Endodermal cell (in vitro differentiated cells): ENCODE measurements at regions not wholly inside any gene's neighbourhood (a gene's known extent, or its start where the extent isn't known, plus 50 kb on each side); places are given as distances from the start of the nearest gene placed in this dataset.

Source experiments
- DNase-seq: peaks from one replicate; pipeline ENCODE4 v3.0.0-alpha.2; 2017
- H3K27ac ChIP-seq: 2 replicates; pipeline ENCODE4 v1.5.1; 2013; ENCODE audit warnings: mild to moderate bottlenecking, low read depth, low read length, moderate library complexity
- H3K27me3 ChIP-seq: 2 replicates; pipeline ENCODE4 v1.6.1; 2013; ENCODE audit warnings: mild to moderate bottlenecking, low read length, moderate library complexity; ENCODE audit not compliant: insufficient read depth, control insufficient read depth, poor library complexity, severe bottlenecking
- H3K36me3 ChIP-seq: 2 replicates; pipeline ENCODE4 v1.7.0; 2013; ENCODE audit warnings: mild to moderate bottlenecking, low read length, moderate library complexity; ENCODE audit not compliant: control insufficient read depth, insufficient read depth
- H3K4me1 ChIP-seq: one replicate; pipeline ENCODE4 v1.7.0; 2013; ENCODE audit warnings: low read length; ENCODE audit not compliant: control insufficient read depth, insufficient read depth
- H3K4me3 ChIP-seq: 2 replicates; pipeline ENCODE4 v1.5.1; 2013; ENCODE audit warnings: mild to moderate bottlenecking, low read length, moderate library complexity
- H3K9ac ChIP-seq: 2 replicates; pipeline ENCODE4 v1.6.1; 2013; ENCODE audit warnings: mild to moderate bottlenecking, low read length, moderate library complexity; ENCODE audit not compliant: poor library complexity, severe bottlenecking; ENCODE audit errors: extremely low read depth
- H3K9me3 ChIP-seq: 2 replicates; pipeline ENCODE4 v1.6.1; 2013; ENCODE audit warnings: mild to moderate bottlenecking, low read length, moderate library complexity; ENCODE audit not compliant: control insufficient read depth
- H3K27ac Mint-ChIP-seq: 2 replicates; pipeline ENCODE4 v1.8.0; 2020; ENCODE audit warnings: mixed read lengths
- H3K27me3 Mint-ChIP-seq: 2 replicates; pipeline ENCODE4 v1.8.0; 2021; ENCODE audit warnings: mild to moderate bottlenecking, mixed read lengths; ENCODE audit not compliant: insufficient read depth
- H3K36me3 Mint-ChIP-seq: 2 replicates; pipeline ENCODE4 v1.8.0; 2020; ENCODE audit warnings: low read depth, mixed read lengths
- H3K4me1 Mint-ChIP-seq: 2 replicates; pipeline ENCODE4 v1.8.0; 2020; ENCODE audit warnings: mixed read lengths
- H3K4me3 Mint-ChIP-seq: 2 replicates; pipeline ENCODE4 v1.8.0; 2020; ENCODE audit warnings: mild to moderate bottlenecking, moderate library complexity, mixed read lengths
- H3K9me3 Mint-ChIP-seq: 2 replicates; pipeline ENCODE4 v1.8.0; 2020; ENCODE audit warnings: mild to moderate bottlenecking, mixed read lengths
- WGBS, 2 experiments: methylation state at CpG; one replicate each; pipeline versions ENCODE4 v1.1.5 to v1.1.7; 2013; ENCODE audit warnings: missing lambda C conversion rate in 2 of 2, mixed read lengths in 1 of 2; ENCODE audit not compliant: insufficient coverage in 1 of 2, insufficient read length in 1 of 2; 5-methylcytosine and 5-hydroxymethylcytosine counted together
- TF ChIP-seq, protein P1 (sequence below): fragments of 200-600 bp; sonication (generic); conservative IDR thresholded peaks from 2 replicates; pipeline ENCODE4 v1.5.0; 2021; ENCODE audit warnings: antibody characterized with exemption, mild to moderate bottlenecking

DNA sequence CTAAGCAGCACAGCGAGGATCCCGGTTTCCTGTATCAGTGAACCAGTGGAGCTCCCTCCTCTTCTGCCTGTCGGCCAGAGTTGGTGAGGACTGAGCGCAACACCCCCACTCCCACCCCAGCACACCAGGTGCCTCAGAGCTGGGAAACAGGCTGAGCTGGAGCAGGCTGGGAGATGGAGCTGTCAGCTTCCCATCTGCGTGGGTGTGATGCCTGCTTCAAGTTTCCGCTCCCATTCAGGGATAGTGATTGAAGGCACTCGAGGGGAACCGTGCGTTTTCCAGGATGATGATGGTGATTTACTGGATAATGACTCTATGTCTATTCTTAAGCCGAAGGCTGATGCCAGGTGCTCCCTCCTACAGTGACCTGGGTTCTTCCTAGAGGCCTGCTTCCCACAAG is 144.5 kb downstream of the TMEM132E start:
- H3K27me3 ChIP-seq: no peaks in the 10 kb centered on the region
- no peaks in the 10 kb centered on the region for H3K4me1 ChIP-seq
- H3K4me3 ChIP-seq: no peak overlapping the region
- H3K27ac ChIP-seq: no peak overlapping the region
- 89 to 90% methylated on average over 5 to 10 of the region's 10 CpGs for WGBS, 2 experiments
- H3K4me3 Mint-ChIP-seq: no peak overlapping the region
- TF ChIP-seq, protein P1, sequence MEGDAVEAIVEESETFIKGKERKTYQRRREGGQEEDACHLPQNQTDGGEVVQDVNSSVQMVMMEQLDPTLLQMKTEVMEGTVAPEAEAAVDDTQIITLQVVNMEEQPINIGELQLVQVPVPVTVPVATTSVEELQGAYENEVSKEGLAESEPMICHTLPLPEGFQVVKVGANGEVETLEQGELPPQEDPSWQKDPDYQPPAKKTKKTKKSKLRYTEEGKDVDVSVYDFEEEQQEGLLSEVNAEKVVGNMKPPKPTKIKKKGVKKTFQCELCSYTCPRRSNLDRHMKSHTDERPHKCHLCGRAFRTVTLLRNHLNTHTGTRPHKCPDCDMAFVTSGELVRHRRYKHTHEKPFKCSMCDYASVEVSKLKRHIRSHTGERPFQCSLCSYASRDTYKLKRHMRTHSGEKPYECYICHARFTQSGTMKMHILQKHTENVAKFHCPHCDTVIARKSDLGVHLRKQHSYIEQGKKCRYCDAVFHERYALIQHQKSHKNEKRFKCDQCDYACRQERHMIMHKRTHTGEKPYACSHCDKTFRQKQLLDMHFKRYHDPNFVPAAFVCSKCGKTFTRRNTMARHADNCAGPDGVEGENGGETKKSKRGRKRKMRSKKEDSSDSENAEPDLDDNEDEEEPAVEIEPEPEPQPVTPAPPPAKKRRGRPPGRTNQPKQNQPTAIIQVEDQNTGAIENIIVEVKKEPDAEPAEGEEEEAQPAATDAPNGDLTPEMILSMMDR: no peak
- no peaks in the 10 kb centered on the region for H3K9me3 Mint-ChIP-seq
- no peaks in the 10 kb centered on the region for H3K36me3 Mint-ChIP-seq
- DNase-seq: peak; percentile 44
- H3K27ac Mint-ChIP-seq: no peak overlapping the region
- H3K36me3 ChIP-seq: no peaks in the 10 kb centered on the region
- no peaks in the 10 kb centered on the region for H3K9me3 ChIP-seq
- peaks cover 9% of the 10 kb centered on the region for H3K27me3 Mint-ChIP-seq
- no peaks in the 10 kb centered on the region for H3K4me1 Mint-ChIP-seq
- H3K9ac ChIP-seq: no peak overlapping the region

DNA sequence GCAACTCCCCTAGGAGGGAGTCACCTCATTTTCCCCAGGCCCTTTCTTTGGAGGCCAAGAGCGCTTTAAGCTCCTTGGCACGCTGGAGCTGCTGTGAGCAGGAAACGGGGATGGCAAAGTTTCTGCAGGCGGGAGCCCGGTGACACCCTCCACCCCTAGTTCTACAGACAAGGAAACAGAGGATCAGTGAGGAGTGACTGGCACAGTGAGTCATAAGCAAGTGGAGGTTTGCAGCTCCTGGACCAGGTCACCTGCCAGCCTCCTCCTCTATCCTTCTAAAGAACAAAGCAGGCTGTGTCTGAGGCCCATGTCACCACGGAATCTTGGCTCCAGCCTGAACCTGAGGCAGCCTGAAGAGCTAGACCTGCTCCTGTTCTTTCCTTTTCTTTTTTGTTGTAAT is 141.9 kb downstream of the TMEM132E start:
- Histone ChIP-seq H3K36me3 (no peaks in the 10 kb centered on the region), H3K9ac (no peak overlapping the region), H3K4me1 (peaks cover 2% of the 10 kb centered on the region), H3K4me3 (no peak overlapping the region), H3K9me3 (no peaks in the 10 kb centered on the region), H3K27ac (no peak overlapping the region), H3K27me3 (no peaks in the 10 kb centered on the region)
- 91 to 100% methylated on average over 2 to 6 of the region's 6 CpGs for WGBS, 2 experiments
- Mint-ChIP-seq H3K4me3 (no peak overlapping the region), H3K27me3 (peaks cover 5% of the 10 kb centered on the region), H3K36me3 (no peaks in the 10 kb centered on the region), H3K4me1 (peaks cover 17% of the 10 kb centered on the region), H3K27ac (no peak overlapping the region), H3K9me3 (no peaks in the 10 kb centered on the region)
- DNase-seq: peak; percentile 32
- TF ChIP-seq, protein P1: no peak

DNA sequence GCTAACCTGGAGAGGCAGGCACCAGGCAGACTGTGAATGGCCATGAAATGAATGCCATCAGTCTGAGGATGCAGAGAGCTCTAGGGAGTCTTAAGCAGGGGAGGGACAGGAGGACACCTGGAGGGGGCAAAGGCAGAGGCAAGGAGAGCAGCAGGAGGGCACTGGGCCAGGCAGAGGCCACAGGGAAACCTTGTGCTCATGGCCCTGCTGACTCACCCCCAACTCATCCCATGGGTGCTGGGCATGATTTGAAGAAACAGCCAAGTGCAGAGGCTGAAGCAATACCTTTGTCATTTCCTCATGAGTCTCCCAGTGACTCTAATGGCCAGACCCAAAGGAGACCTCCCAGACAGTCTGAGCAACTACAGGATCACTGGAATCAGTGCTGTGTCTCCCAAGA is 141.4 kb downstream of the TMEM132E start:
- DNase-seq: no peak
- Mint-ChIP-seq H3K27ac (no peak overlapping the region), H3K9me3 (no peaks in the 10 kb centered on the region), H3K4me3 (no peak overlapping the region), H3K36me3 (no peaks in the 10 kb centered on the region), H3K4me1 (peaks cover 17% of the 10 kb centered on the region), H3K27me3 (peaks cover 2% of the 10 kb centered on the region)
- H3K36me3 ChIP-seq: no peaks in the 10 kb centered on the region
- no peaks in the 10 kb centered on the region for H3K27me3 ChIP-seq
- H3K9me3 ChIP-seq: no peaks in the 10 kb centered on the region
- H3K4me1 ChIP-seq: peaks cover 2% of the 10 kb centered on the region
- H3K4me3 ChIP-seq: no peak overlapping the region
- TF ChIP-seq, protein P1: no peak
- no peak overlapping the region for H3K9ac ChIP-seq
- no peak overlapping the region for H3K27ac ChIP-seq
